GM18867 (cell line): ENCODE measurements at regions not wholly inside any gene's neighbourhood (a gene's known extent, or its start where the extent isn't known, plus 50 kb on each side); places are given as distances from the start of the nearest gene placed in this dataset.

Source experiments
- ATAC-seq: cut with Tn5 transposase; IDR thresholded peaks from one replicate; pipeline ENCODE4 v1.9.1; 2021; ENCODE audit warnings: mild to moderate bottlenecking, moderate library complexity; ENCODE audit not compliant: unreplicated experiment

- ATAC-seq, result no peak
These were observed 377.1 kb upstream of the KITLG start for GRCh38 chr12:88957358-88957757.

- ATAC-seq, result no peak
These were observed 375.3 kb upstream of the KITLG start for GRCh38 chr12:88955531-88955930.

- no peak for ATAC-seq
These were observed 372.8 kb upstream of the KITLG start for GRCh38 chr12:88953029-88953586.

GRCh38 chr12:88952562-88952942, 372.3 kb upstream of the KITLG start:
- ATAC-seq, result no peak

GRCh38 chr12:88951860-88952561, 371.7 kb upstream of the KITLG start:
- no peak for ATAC-seq

GRCh38 chr12:88951177-88951576, 370.9 kb upstream of the KITLG start:
- no peak for ATAC-seq

GRCh38 chr12:88947486-88948043, 367.3 kb upstream of the KITLG start:
- ATAC-seq, result no peak

- peak; percentile 86 for ATAC-seq
These were observed 366.2 kb upstream of the KITLG start for GRCh38 chr12:88946372-88946997.

- ATAC-seq, result no peak
These were observed 364.9 kb upstream of the KITLG start for GRCh38 chr12:88945051-88945732.

- ATAC-seq, result no peak
These were observed 364.1 kb upstream of the KITLG start for GRCh38 chr12:88944397-88944796.

- ATAC-seq, result no peak
These were observed 360.6 kb upstream of the KITLG start for GRCh38 chr12:88940854-88941253.

- no peak for ATAC-seq
These were observed 355.6 kb upstream of the KITLG start for GRCh38 chr12:88935856-88936255.

- no peak for ATAC-seq
These were observed 354.0 kb upstream of the KITLG start for GRCh38 chr12:88934163-88934747.

GRCh38 chr12:88932457-88932856, 352.2 kb upstream of the KITLG start:
- peak; percentile 45 for ATAC-seq

- no peak for ATAC-seq
These were observed 351.3 kb upstream of the KITLG start for GRCh38 chr12:88931598-88931997.

GRCh38 chr12:88925454-88925853, 345.2 kb upstream of the KITLG start:
- ATAC-seq, result no peak

GRCh38 chr12:88924162-88924561, 343.9 kb upstream of the KITLG start:
- ATAC-seq, result no peak

- ATAC-seq, result no peak
These were observed 343.4 kb upstream of the KITLG start for GRCh38 chr12:88923631-88924030.

- ATAC-seq, result no peak
These were observed 342.5 kb upstream of the KITLG start for GRCh38 chr12:88922816-88923215.

GRCh38 chr12:88921890-88922532, 341.7 kb upstream of the KITLG start:
- ATAC-seq, result no peak

GRCh38 chr12:88921434-88921833, 341.2 kb upstream of the KITLG start:
- ATAC-seq, result no peak
